Chondrocyte (in vitro differentiated cells): ENCODE measurements at regions not wholly inside any gene's neighbourhood (a gene's known extent, or its start where the extent isn't known, plus 50 kb on each side); places are given as distances from the start of the nearest gene placed in this dataset.

Experiments
- DNase-seq: peaks from one replicate; pipeline ENCODE4 v3.0.0; 2021; ENCODE audit warnings: mixed read lengths, low spot score
- H3K27ac Mint-ChIP-seq: one replicate; pipeline ENCODE4 v1.8.0; 2021; ENCODE audit warnings: mild to moderate bottlenecking, moderate library complexity, mixed read lengths; ENCODE audit not compliant: unreplicated experiment
- H3K27me3 Mint-ChIP-seq: 2 replicates; pipeline ENCODE4 v1.8.0; 2021; ENCODE audit warnings: low read depth, mixed read lengths
- H3K36me3 Mint-ChIP-seq: 2 replicates; pipeline ENCODE4 v1.8.0; 2021; ENCODE audit warnings: low read depth, mixed read lengths
- H3K4me1 Mint-ChIP-seq: 2 replicates; pipeline ENCODE4 v1.8.0; 2021; ENCODE audit warnings: low read depth, mild to moderate bottlenecking, mixed read lengths
- H3K4me3 Mint-ChIP-seq: one replicate; pipeline ENCODE4 v1.8.0; 2021; ENCODE audit warnings: mild to moderate bottlenecking, moderate library complexity, mixed read lengths; ENCODE audit not compliant: unreplicated experiment
- H3K9me3 Mint-ChIP-seq: 2 replicates; pipeline ENCODE4 v1.8.0; 2021; ENCODE audit warnings: low read depth, mixed read lengths
- CTCF ChIP-seq: fragments of 200-600 bp; sonication (generic); IDR thresholded peaks from 2 replicates; pipeline ENCODE4 v1.5.0; 2021; ENCODE audit warnings: antibody characterized with exemption, mild to moderate bottlenecking, moderate library complexity

GRCh38 chr2:16881122-16881521, 215.5 kb upstream of the CYRIA start:
- TF ChIP-seq CTCF: no peak

GRCh38 chr2:16871411-16871810, 205.8 kb upstream of the CYRIA start:
- H3K27me3 Mint-ChIP-seq: peaks cover 7% of the 10 kb centered on the region
- no peak overlapping the region for H3K27ac Mint-ChIP-seq
- no peaks in the 10 kb centered on the region for H3K9me3 Mint-ChIP-seq

More at GRCh38 chr2:16881122-16881521, 215.5 kb upstream of the CYRIA start:
- no peaks in the 10 kb centered on the region for H3K9me3 Mint-ChIP-seq
- H3K27me3 Mint-ChIP-seq: peaks cover 3% of the 10 kb centered on the region
- no peak overlapping the region for H3K4me3 Mint-ChIP-seq
- no peak for DNase-seq
- no peaks in the 10 kb centered on the region for H3K36me3 Mint-ChIP-seq
- H3K4me1 Mint-ChIP-seq: no peaks in the 10 kb centered on the region
- no peak overlapping the region for H3K27ac Mint-ChIP-seq

GRCh38 chr2:16870491-16871076, 204.9 kb upstream of the CYRIA start:
- Mint-ChIP-seq H3K4me3 (no peak overlapping the region), H3K4me1 (no peaks in the 10 kb centered on the region), H3K36me3 (no peaks in the 10 kb centered on the region), H3K27ac (no peak overlapping the region), H3K9me3 (no peaks in the 10 kb centered on the region), H3K27me3 (peaks cover 7% of the 10 kb centered on the region)
- no peak for TF ChIP-seq CTCF
- DNase-seq: no peak

More at GRCh38 chr2:16871411-16871810, 205.8 kb upstream of the CYRIA start:
- no peaks in the 10 kb centered on the region for H3K4me1 Mint-ChIP-seq
- H3K4me3 Mint-ChIP-seq: no peak overlapping the region
- H3K36me3 Mint-ChIP-seq: no peaks in the 10 kb centered on the region
- no peak for TF ChIP-seq CTCF
- no peak for DNase-seq

- Mint-ChIP-seq H3K27me3 (peaks cover 7% of the 10 kb centered on the region), H3K27ac (no peak overlapping the region), H3K9me3 (no peaks in the 10 kb centered on the region), H3K4me1 (no peaks in the 10 kb centered on the region), H3K36me3 (no peaks in the 10 kb centered on the region), H3K4me3 (no peak overlapping the region)
- DNase-seq: no peak
- TF ChIP-seq CTCF: no peak
These were observed 204.1 kb upstream of the CYRIA start for GRCh38 chr2:16869711-16870110.

- DNase-seq: no peak
- Mint-ChIP-seq H3K4me3 (no peak overlapping the region), H3K27ac (no peak overlapping the region), H3K4me1 (no peaks in the 10 kb centered on the region), H3K9me3 (no peaks in the 10 kb centered on the region), H3K27me3 (peaks cover 5% of the 10 kb centered on the region), H3K36me3 (no peaks in the 10 kb centered on the region)
- no peak for TF ChIP-seq CTCF
These were observed 196.8 kb upstream of the CYRIA start for GRCh38 chr2:16862471-16862870.
